A549 (cell line): ENCODE measurements at regions not wholly inside any gene's neighbourhood (a gene's known extent, or its start where the extent isn't known, plus 50 kb on each side); places are given as distances from the start of the nearest gene placed in this dataset.

ENCODE experiments used
- ATAC-seq, 2 experiments: fragments of 200-7000 bp in 1 of 2; fragments of >200 bp in 1 of 2; cut with Nextera tagmentation in 1 of 2; cut with Tn5 transposase in 1 of 2; 3 replicates each; pipeline versions ENCODE4 v1.8.0 to v1.9.1; 2018 to 2020; ENCODE audit warnings: mild to moderate bottlenecking in 1 of 2, moderate library complexity in 1 of 2
- CTCF ChIA-PET: fragments of 300-600 bp; sonication (Branson Sonifier 250); formaldehyde crosslinking; extraction: SDS; loops from one replicate; lab custom pipeline; 2021; ENCODE audit warnings: antibody characterized with exemption, inconsistent platforms; lab: Yijun Ruan, JAX
- POLR2A ChIA-PET: fragments of 350-600 bp; formaldehyde crosslinking; extraction: SDS; loops from one replicate; lab custom pipeline; 2021; ENCODE audit warnings: antibody characterized with exemption, inconsistent platforms; lab: Yijun Ruan, JAX
- DNase-seq, 2 experiments: peaks; one replicate each; pipeline versions ENCODE4 v3.0.0 to v3.0.0-alpha.2; 2011 to 2016; ENCODE audit warnings: low read depth in 1 of 2, low spot score in 1 of 2
- FAIRE-seq: peaks from 2 replicates; lab custom pipeline; 2011; peaks lifted over from hg19 to GRCh38; lab: Jason Lieb, UNC
- H3K27ac ChIP-seq, 2 experiments: fragments of >200 bp; sonication (Bioruptor Twin); formaldehyde crosslinking; 3 replicates each; pipeline ENCODE4 v1.5.1; 2016 to 2017
- H3K4me1 ChIP-seq: fragments of >200 bp; sonication (Bioruptor Twin); formaldehyde crosslinking; 3 replicates; pipeline ENCODE4 v1.6.1; 2016
- H3K4me2 ChIP-seq: fragments of >200 bp; sonication (Bioruptor Twin); formaldehyde crosslinking; 3 replicates; pipeline ENCODE4 v1.6.1; 2016
- H3K4me3 ChIP-seq: fragments of >200 bp; sonication (Bioruptor Twin); formaldehyde crosslinking; 3 replicates; pipeline ENCODE4 v1.5.1; 2016
- H3K9me3 ChIP-seq: fragments of >200 bp; sonication (Bioruptor Twin); formaldehyde crosslinking; 3 replicates; pipeline ENCODE4 v1.6.1; 2016
- BHLHE40 ChIP-seq: IDR thresholded peaks from 2 replicates; pipeline ENCODE4 v1.6.1; 2012; ENCODE audit warnings: low read depth, low read length, inconsistent platforms
- CBX2 ChIP-seq: fragments of 200-600 bp; sonication (generic); IDR thresholded peaks from 2 replicates; pipeline ENCODE4 v1.6.1; 2016; ENCODE audit warnings: low read depth, mild to moderate bottlenecking, borderline replicate concordance
- CEBPB ChIP-seq, 2 experiments: fragments of >200 bp in 1 of 2; sonication (Bioruptor Twin) in 1 of 2; formaldehyde crosslinking in 1 of 2; IDR thresholded peaks; 2 replicates each; pipeline ENCODE4 v1.6.1; 2012 to 2016
- CHD2 ChIP-seq: fragments of 150-350 bp; IDR thresholded peaks from 2 replicates; pipeline ENCODE4 v1.6.1; 2014; ENCODE audit warnings: low read length; ENCODE audit not compliant: partially characterized antibody
- EP300 ChIP-seq, 2 experiments: fragments of >200 bp; sonication (Bioruptor Twin); formaldehyde crosslinking; IDR thresholded peaks; 2 replicates in 1 of 2; 3 replicates in 1 of 2; pipeline ENCODE4 v1.6.1; 2016 to 2017
- ESRRA ChIP-seq: fragments of 150-350 bp; IDR thresholded peaks from 2 replicates; pipeline ENCODE4 v1.6.1; 2014; ENCODE audit warnings: mild to moderate bottlenecking, low read length, borderline replicate concordance
- FOSL2 ChIP-seq, 2 experiments: fragments of 450-650 bp in 1 of 2; fragments of >200 bp in 1 of 2; sonication (Bioruptor Twin) in 1 of 2; formaldehyde crosslinking; IDR thresholded peaks; 2 replicates each; pipeline versions ENCODE4 v1.5.0 to v1.6.1; 2016 to 2020; ENCODE audit warnings: mild to moderate bottlenecking in 1 of 2, moderate library complexity in 1 of 2
- HDAC2 ChIP-seq: fragments of 200-600 bp; sonication (generic); IDR thresholded peaks from 2 replicates; pipeline ENCODE4 v1.6.1; 2016
- HOXB5 ChIP-seq: fragments of 250-450 bp; sonication (Bioruptor Pico); IDR thresholded peaks from 2 replicates; pipeline ENCODE4 v1.5.0; 2020; ENCODE audit warnings: mild to moderate bottlenecking, moderate library complexity
- JUN ChIP-seq, 2 experiments: fragments of >200 bp; sonication (Bioruptor Twin); formaldehyde crosslinking; IDR thresholded peaks; 2 replicates in 1 of 2; 3 replicates in 1 of 2; pipeline ENCODE4 v1.6.1; 2016 to 2017
- KDM5A ChIP-seq: fragments of 200-600 bp; sonication (generic); IDR thresholded peaks from 2 replicates; pipeline ENCODE4 v1.6.1; 2016; ENCODE audit warnings: antibody characterized with exemption, mild to moderate bottlenecking
- MAFK ChIP-seq: fragments of 450-650 bp; IDR thresholded peaks from 2 replicates; pipeline ENCODE4 v1.6.1; 2014; ENCODE audit not compliant: partially characterized antibody
- MYC ChIP-seq: IDR thresholded peaks from 2 replicates; pipeline ENCODE4 v1.6.1; 2012; ENCODE audit warnings: mild to moderate bottlenecking, inconsistent platforms, low read length, improper control_type of control experiment, borderline replicate concordance
- PHF8 ChIP-seq: fragments of 200-600 bp; sonication (generic); IDR thresholded peaks from 2 replicates; pipeline ENCODE4 v1.6.1; 2016; ENCODE audit warnings: low read depth, mild to moderate bottlenecking, antibody characterized with exemption, moderate library complexity, borderline replicate concordance
- POLR2AphosphoS2 ChIP-seq: conservative IDR thresholded peaks from 2 replicates; pipeline ENCODE4 v1.6.1; 2012; ENCODE audit warnings: low read length, improper control_type of control experiment, inconsistent platforms
- REST ChIP-seq: fragments of 200-600 bp; sonication (generic); IDR thresholded peaks from 2 replicates; pipeline ENCODE4 v1.6.1; 2016; ENCODE audit warnings: antibody characterized with exemption, mild to moderate bottlenecking, moderate library complexity
- RFX5 ChIP-seq: fragments of 450-650 bp; IDR thresholded peaks from 2 replicates; pipeline ENCODE4 v1.7.1; 2014; ENCODE audit warnings: antibody characterized with exemption, mild to moderate bottlenecking, moderate library complexity
- TFCP2L1 ChIP-seq: fragments of 250-450 bp; sonication (Bioruptor Pico); IDR thresholded peaks from 2 replicates; pipeline ENCODE4 v1.5.0; 2021; ENCODE audit warnings: mild to moderate bottlenecking
- TP53 ChIP-seq: fragments of 250-450 bp; sonication (Bioruptor Pico); IDR thresholded peaks from 2 replicates; pipeline ENCODE4 v1.5.0; 2021; ENCODE audit warnings: mild to moderate bottlenecking, moderate library complexity
- ZC3H11A ChIP-seq: fragments of 450-650 bp; IDR thresholded peaks from 2 replicates; pipeline ENCODE4 v1.6.1; 2014; ENCODE audit warnings: antibody characterized with exemption, mild to moderate bottlenecking
- ZNF302 ChIP-seq: fragments of 250-450 bp; sonication (Bioruptor Pico); IDR thresholded peaks from 2 replicates; pipeline ENCODE4 v1.9.0; 2021; ENCODE audit warnings: inconsistent platforms, mild to moderate bottlenecking, moderate library complexity
- WGBS: methylation state at CpG from one replicate; pipeline ENCODE4 v1.1.6; 2017; ENCODE audit errors: missing lambda C conversion rate; 5-methylcytosine and 5-hydroxymethylcytosine counted together
- TF ChIP-seq, protein P1 (sequence below): fragments of 250-450 bp; sonication (Bioruptor Pico); IDR thresholded peaks from 2 replicates; pipeline ENCODE4 v1.5.0; 2020; ENCODE audit warnings: low read depth, mild to moderate bottlenecking, moderate library complexity
- TF ChIP-seq, protein P2 (sequence below): fragments of 250-450 bp; sonication (Bioruptor Pico); IDR thresholded peaks from 2 replicates; pipeline ENCODE4 v1.5.0; 2021; ENCODE audit warnings: mild to moderate bottlenecking, moderate library complexity, borderline replicate concordance

DNA sequence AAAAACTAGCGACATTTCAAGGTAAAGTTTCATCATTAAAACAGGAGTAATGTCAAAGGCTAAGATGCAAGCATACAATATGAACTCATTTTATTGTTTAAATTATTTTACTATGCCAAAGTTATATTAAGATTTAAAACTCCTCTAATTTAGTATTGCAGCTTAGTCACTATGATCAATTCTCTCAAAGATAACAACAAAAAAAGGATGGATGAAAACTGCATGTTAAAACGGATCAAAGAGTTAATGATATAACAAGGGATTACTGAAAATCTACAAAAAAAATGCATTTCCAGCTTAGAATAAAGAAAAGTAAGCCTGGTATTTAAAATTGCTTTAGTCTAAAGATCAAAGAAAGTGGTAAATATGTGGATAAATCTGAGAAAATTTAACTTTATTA is 587.8 kb upstream of the PCDH20 start:
- Histone ChIP-seq H3K4me3 (no peak overlapping the region), H3K4me2 (no peak overlapping the region), H3K9me3 (no peaks in the 10 kb centered on the region), H3K4me1 (no peaks in the 10 kb centered on the region), H3K27ac (no peak overlapping the region)
- no peak for FAIRE-seq
- no peak for ATAC-seq
- WGBS = 15% methylated on average over 2 of the region's 2 CpGs
- POLR2A ChIA-PET = interaction anchor here (0.6 kb wide), 1 partner anchor 335 kb away, joined by 4 read pairs; no protein-coding TSS in a partner anchor
- CTCF ChIA-PET = no interaction called here
- TF ChIP-seq, protein P1, sequence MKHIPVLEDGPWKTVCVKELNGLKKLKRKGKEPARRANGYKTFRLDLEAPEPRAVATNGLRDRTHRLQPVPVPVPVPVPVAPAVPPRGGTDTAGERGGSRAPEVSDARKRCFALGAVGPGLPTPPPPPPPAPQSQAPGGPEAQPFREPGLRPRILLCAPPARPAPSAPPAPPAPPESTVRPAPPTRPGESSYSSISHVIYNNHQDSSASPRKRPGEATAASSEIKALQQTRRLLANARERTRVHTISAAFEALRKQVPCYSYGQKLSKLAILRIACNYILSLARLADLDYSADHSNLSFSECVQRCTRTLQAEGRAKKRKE (CRISPR knock-in tag) = no peak
- TF ChIP-seq KDM5A (no peak), CBX2 (no peak), CEBPB (IDR thresholded peaks at IDR 0.05) (no peak), POLR2AphosphoS2 (no peak), MAFK (no peak), FOSL2 (IDR thresholded peaks at IDR 0.05) (no peak), FOSL2 (CRISPR knock-in tag; IDR thresholded peaks at IDR 0.05) (no peak), TFCP2L1 (CRISPR knock-in tag) (no peak), CHD2 (no peak)
- TF ChIP-seq, protein P2, sequence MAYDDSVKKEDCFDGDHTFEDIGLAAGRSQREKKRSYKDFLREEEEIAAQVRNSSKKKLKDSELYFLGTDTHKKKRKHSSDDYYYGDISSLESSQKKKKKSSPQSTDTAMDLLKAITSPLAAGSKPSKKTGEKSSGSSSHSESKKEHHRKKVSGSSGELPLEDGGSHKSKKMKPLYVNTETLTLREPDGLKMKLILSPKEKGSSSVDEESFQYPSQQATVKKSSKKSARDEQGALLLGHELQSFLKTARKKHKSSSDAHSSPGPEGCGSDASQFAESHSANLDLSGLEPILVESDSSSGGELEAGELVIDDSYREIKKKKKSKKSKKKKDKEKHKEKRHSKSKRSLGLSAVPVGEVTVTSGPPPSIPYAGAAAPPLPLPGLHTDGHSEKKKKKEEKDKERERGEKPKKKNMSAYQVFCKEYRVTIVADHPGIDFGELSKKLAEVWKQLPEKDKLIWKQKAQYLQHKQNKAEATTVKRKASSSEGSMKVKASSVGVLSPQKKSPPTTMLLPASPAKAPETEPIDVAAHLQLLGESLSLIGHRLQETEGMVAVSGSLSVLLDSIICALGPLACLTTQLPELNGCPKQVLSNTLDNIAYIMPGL (CRISPR knock-in tag) = no peak
- DNase-seq = no peak

DNA sequence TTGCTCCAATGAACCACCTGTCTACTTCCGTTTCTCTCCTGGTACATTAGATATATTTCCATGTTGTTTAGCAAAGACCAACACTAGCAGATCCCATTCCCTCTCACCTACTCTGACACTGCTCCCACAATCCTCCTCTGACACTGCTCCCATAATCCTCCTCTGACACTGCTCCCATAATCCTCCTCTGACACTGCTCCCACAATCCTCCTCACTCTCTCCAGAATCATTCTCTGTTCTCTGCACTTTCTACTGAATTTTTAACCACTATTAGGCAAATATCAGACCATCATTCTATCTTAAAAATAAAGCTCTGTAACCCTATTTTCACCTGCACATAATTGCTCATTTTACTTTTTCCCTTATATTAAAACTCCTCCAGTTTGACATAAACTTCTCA is 578.5 kb upstream of the PCDH20 start:
- POLR2A ChIA-PET = no interaction called here
- CTCF ChIA-PET = no interaction called here
- DNase-seq (no peak), ATAC-seq (no peak), FAIRE-seq (no peak)
- Histone ChIP-seq H3K27ac (no peak overlapping the region), H3K9me3 (no peaks in the 10 kb centered on the region), H3K4me3 (no peak overlapping the region), H3K4me1 (no peaks in the 10 kb centered on the region), H3K4me2 (no peak overlapping the region)
- WGBS = 32% methylated on average over 1 of the region's 1 CpG
- TF ChIP-seq MYC (no peak), RFX5 (no peak), MAFK (no peak), ESRRA (no peak), JUN (IDR thresholded peaks at IDR 0.05) (no peak), ZC3H11A (no peak)
- TF ChIP-seq, all 56 proteins: peak for 0

GRCh38 chr13:61989978-61990377 is 574.3 kb upstream of the PCDH20 start:
- FAIRE-seq = no peak
- Histone ChIP-seq H3K4me3 (no peak overlapping the region), H3K4me2 (no peak overlapping the region), H3K27ac (no peak overlapping the region), H3K4me1 (no peaks in the 10 kb centered on the region), H3K9me3 (no peaks in the 10 kb centered on the region)
- no peak for TF ChIP-seq BHLHE40
- no peak for TF ChIP-seq ZNF302
- TF ChIP-seq POLR2AphosphoS2 = no peak
- no peak for TF ChIP-seq TP53
- no peak for TF ChIP-seq EP300 (IDR thresholded peaks at IDR 0.05)
- no peak for TF ChIP-seq HOXB5 (CRISPR knock-in tag)
- TF ChIP-seq PHF8 = no peak
- no peak for TF ChIP-seq HDAC2
- TF ChIP-seq REST = no peak
- 16% methylated on average over 3 of the region's 3 CpGs for WGBS
- ChIA-PET CTCF (no interaction called here), POLR2A (no interaction called here)
- DNase-seq = no peak
- ATAC-seq = no peak
